NCI-H82 (cell line): ENCODE measurements at regions not wholly inside any gene's neighbourhood (a gene's known extent, or its start where the extent isn't known, plus 50 kb on each side); places are given as distances from the start of the nearest gene placed in this dataset.
"Not testable (repeated sequence)": the region's sequence is repeated elsewhere in the genome, so short reads cannot be mapped to it uniquely, and the experiment has no call there.

ENCODE experiments used
- DNase-seq: peaks from one replicate; lab custom pipeline; 2025; lab: John Stamatoyannopoulos, UW

- DNase-seq: no peak
These were observed 102.4 kb upstream of the LYZL2 start for GRCh38 chr10:30731963-30732362.

GRCh38 chr10:30730306-30730705 lies 100.8 kb upstream of the LYZL2 start:
- DNase-seq: no peak

DNA sequence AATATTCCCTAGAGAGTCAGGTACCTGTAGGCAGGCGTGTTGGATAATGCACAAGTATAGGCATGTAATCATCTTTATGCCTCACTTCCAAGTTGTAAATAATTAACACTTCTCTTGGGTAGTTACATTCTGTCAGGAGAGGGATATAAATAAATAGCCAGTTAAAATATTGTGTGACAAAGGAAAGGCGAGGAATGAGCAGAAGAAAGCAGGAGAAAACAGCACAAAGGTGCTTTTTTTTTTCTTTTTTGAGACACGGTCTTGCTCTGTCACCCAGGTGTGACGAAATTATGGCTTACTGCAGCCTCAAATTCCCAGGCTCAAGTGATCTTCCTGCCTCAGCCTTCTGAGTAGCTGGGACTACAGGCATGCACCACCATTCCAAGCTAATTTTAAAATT lies 99.2 kb upstream of the LYZL2 start:
- DNase-seq: no peak

- no peak for DNase-seq
These were observed 98.6 kb upstream of the LYZL2 start for GRCh38 chr10:30728127-30728526.

- DNase-seq: no peak
These were observed 98.0 kb upstream of the LYZL2 start for GRCh38 chr10:30727524-30727923.

DNA sequence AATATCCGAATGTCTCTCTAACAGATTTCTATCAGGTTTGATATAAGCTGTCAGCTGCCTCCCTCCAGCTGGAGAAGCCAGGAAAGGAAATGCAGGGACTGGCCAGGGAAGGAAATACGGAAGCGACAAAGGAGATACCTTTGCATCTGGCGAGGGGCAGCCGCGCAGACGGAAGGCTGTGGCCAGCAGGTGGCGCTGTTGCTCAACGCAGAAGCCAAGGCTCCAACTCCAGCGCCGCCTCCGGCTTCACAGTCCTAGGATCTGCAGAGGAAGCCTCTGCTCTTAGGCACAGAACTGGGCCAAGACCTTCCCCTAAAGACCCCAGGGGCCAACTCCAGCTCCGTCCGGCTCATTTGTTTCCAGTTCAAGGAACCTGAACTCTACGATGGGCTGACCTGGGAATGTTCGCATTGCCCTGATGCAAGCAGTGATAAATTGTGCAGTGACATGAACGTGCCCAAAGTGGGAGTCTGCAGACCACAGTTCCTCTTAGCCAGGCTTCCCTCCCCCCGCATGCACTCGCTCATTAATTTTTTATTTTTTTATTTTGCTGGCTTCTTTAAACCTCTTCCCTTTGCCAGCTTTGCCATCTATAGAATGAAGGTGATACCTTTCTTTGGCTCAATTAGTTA lies 97.3 kb upstream of the LYZL2 start:
- peak; percentile 79 for DNase-seq

DNA sequence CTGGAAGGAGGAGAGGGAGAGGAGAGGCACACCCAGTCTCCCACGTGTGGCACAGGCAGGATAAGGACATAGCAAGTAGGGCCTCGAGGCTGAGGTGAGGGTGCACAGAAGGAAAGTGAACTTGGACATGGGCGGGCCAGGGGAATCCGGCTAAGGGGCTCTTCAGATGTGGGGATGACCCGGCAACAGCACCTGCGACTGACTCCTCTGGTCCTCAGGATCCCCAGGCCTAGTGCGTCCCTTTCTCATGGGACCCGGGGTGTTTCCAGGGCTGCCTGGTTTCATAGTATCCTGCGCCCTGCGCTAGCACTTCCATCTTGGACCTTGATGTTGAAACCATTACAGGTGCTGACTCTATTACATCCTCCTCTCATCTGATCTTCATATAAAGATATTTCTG lies 96.1 kb upstream of the LYZL2 start:
- DNase-seq: no peak

GRCh38 chr10:30724296-30724695 lies 94.7 kb upstream of the LYZL2 start:
- no peak for DNase-seq

GRCh38 chr10:30722956-30723620 lies 93.5 kb upstream of the LYZL2 start:
- no peak for DNase-seq

- no peak for DNase-seq
These were observed 90.3 kb upstream of the LYZL2 start for GRCh38 chr10:30719832-30720231.

DNA sequence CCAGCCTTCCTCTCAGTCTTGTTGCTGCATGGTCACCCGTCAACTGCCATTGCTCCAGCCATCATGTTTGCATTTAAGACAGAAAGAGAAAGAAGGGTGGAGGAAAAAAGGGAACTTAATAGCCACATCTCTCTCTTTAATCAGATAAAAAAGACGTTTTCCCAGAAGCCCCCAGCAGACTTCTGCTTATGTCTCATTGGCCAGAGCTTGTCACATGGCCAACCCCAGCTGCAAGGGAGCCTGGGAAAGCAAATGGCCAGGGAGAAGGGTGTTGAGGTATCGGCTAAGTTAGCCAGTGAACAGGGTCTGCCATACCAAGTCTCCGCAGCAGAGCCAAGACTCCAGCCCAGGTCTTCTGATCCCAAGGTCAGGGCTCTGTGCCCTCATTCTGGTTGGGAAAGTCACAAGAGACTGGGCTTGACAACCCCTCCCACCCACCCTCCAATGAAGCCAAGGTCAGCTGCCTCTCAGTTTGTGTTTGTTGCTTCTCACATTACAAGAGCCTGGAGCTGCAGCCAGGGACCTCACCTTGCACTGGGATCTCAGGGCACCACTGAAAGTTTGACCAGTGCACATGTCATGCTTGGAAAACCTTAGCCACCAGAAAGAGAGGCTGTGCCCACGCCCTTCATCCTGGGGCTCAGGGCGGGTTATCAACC lies 80.3 kb upstream of the LYZL2 start:
- DNase-seq: no peak

DNA sequence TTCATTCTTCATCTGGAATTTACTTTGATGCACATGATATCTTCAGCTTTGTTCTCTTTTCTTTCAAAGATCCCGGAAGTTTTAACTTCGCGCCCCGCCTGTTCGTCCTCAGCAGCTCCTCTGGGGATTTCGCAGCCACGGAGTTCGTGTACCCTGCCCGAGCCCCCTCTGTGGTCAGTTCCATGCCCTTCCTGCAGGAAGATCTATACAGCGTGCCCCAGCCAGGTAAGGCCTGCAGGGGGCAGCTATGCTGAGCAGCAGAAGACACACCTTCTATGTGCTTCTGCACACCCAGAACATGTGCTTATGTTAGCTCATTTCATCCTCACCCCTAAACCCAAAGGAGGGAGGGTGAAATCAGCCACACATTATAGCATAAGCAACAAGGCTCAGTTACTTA lies 79.7 kb upstream of the LYZL2 start:
- no peak for DNase-seq

DNA sequence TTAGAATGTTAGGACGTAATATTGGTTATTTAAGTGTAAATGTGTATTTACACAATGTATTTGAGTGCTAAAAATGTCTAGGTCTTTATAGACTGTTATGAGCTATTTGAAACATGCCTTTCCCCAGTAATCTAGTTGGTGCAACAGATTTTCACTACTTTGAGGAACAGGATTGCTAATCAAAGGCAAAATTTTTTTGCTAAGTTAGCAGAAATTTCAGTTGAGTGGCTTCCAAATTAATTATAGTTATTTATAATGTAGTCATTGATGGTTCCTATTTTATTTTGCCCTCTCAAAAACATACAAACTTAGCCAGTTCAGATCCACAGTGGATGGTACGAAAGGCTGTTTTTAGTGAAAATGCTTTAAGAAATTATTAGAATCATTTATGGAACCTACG lies 78.7 kb upstream of the LYZL2 start:
- no peak for DNase-seq

- DNase-seq: not testable (repeated sequence)
These were observed 76.6 kb upstream of the LYZL2 start for GRCh38 chr10:30706189-30706588.

DNA sequence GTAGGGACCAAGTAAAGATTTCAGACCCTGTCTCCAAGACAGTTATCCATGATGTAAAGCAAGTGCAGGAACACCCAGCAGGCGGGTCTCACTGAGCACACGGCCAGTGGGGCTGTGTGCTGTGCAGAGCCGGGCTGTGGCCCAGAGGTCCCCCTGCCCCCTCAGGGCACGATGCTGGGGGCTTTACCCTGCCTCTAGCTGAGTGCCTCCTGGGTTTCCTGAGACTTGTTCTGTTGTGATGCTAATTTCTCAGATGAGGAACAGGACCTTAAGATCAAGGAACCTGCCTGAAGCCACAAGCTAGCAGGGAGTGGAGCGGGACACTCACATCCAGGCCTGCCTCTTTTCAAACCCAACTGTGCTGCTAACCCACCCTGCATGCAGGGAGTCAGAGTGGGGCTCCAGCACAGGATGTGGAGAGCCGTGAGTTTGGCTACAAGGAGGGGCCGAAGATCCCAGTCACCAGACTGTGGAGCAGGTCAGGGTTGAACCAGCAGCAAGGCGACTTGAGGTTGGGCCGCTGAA lies 76.1 kb upstream of the LYZL2 start:
- no peak for DNase-seq

DNA sequence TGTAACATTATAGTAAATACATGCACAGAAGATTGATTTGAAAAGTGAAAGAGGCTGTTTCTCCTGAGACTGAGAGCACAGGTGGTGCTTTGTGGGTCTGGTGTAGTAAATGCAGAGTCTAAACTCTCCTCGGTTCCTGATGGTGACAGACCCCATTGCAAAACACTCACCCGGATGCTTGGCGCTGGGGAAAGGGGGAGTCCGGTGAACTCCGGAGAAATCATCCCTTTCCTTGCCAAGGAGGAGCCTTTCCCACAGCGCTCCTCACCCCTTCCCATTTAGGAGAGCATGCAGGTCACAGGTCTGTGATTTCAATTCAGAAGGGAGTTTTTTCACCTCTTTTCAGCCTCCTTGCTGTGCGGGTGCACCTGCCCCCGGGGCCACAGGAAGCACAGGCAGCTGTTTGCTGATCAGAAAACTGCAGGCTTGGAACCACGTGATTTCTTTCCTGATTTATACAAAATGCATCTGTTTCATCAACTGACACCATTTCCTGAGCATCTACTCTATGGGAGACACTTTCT lies 75.6 kb upstream of the LYZL2 start:
- DNase-seq: no peak

- not testable (repeated sequence) for DNase-seq
These were observed 75.1 kb upstream of the LYZL2 start for GRCh38 chr10:30704601-30705100.

- DNase-seq: no peak
These were observed 74.6 kb upstream of the LYZL2 start for GRCh38 chr10:30704026-30704600.

DNA sequence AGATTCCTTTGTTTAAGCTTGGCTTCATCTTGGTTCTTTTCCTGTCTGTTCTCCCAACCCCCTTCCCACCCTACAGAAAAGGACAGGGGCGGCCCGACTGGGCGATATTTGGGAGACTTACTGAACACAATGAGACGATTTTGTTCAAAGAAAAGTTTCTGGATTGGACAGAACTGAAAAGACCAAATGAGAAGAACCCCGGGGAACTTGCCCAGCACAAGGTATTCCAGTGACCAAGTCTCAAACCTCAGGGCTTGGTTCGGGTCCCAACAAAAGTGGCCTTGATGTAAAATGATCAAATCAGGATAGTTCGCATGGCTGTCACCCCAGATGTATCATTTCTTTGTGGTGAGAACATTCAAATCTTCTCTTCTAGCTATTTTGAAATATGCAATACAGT lies 73.9 kb upstream of the LYZL2 start:
- DNase-seq: not testable (repeated sequence)

DNA sequence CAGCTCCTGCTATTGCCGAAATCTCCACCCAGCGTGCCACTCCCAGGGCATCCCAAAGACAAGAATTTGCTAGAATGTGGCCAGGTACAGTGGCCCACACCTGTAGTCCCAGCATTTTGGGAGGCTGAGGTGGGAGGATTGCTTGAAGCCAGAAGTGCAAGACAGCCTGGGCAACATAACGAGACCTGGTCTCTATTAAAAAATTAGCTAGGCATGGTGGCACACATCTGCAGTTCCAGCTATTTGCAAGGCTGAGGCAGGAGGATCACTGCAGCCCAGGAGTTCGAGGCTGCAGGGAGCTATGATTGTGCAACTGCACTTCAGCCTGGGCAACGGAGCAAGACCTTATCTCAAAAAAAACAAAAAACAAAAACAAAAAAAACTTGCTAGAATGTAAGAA lies 73.3 kb upstream of the LYZL2 start:
- DNase-seq: no peak

DNA sequence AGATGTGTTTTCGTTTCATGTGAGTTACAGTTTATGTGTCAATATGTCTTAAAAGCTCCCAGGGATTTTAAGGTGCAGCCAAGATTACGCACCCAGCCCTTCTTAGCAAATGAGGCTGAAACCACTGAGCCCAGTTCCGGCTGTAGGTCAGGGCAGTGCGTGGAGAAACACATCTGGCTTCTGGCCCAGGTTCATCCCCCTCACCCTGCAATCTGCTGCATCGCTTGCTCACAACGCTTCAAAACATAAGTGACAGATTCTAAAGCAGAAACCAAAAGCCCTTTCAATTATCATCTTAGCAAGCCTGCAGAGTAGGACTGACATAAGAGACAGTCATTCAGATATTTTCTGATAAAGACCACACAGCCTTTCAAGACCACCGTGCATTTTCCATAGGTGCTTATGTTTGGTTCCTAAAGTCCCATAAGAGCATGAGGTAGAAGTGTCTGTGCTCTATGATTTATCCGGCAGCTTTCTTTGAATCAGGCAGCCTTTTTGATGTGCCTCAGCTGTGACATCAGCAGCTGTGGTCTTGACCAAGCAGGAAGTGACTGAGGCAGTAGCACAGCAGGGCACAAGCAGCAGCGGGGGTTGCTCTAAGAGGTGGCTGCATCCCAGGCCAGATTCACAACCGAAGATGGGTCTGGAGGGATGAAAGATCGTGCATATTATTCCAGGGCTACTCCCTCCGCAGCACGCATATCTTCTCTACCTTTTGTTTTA lies 72.1 kb upstream of the LYZL2 start:
- peak; percentile 2 for DNase-seq

GRCh38 chr10:30697806-30698205 lies 68.3 kb upstream of the LYZL2 start:
- DNase-seq: no peak
